GM12875 (cell line): ENCODE measurements at regions not wholly inside any gene's neighbourhood (a gene's known extent, or its start where the extent isn't known, plus 50 kb on each side); places are given as distances from the start of the nearest gene placed in this dataset.

Experiments used
- H3K4me3 ChIP-seq: one replicate; pipeline ENCODE4 v1.5.1; 2011; ENCODE audit warnings: low read depth, low read length, control low read depth
- TF ChIP-seq, protein P1 (sequence below): IDR thresholded peaks from 2 replicates; pipeline ENCODE4 v1.5.1; 2011; ENCODE audit warnings: low read depth, mild to moderate bottlenecking, control low read depth, inconsistent platforms, low read length, moderate library complexity, borderline replicate concordance; ENCODE audit not compliant: insufficient read depth

DNA sequence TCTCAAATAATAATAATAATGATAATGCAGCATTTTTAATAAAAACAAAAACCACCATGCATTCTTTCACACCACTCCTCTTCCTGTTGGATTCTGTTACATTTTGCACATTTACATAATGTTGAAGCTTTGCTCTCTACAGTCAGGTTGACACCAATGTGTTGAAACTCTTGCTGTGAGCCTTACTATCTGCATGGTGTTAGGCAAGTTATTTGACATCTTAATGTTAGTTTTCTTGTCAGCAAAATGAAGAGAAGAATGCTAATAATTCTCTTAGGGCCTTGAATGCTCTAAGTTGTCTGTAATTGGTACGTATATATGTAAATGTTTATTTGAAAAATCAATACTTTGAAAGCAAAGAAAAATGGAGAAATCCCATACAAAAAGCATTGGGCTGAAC is 525.5 kb upstream of the PTGER4 start:
- no peak overlapping the region for H3K4me3 ChIP-seq
- TF ChIP-seq, protein P1, sequence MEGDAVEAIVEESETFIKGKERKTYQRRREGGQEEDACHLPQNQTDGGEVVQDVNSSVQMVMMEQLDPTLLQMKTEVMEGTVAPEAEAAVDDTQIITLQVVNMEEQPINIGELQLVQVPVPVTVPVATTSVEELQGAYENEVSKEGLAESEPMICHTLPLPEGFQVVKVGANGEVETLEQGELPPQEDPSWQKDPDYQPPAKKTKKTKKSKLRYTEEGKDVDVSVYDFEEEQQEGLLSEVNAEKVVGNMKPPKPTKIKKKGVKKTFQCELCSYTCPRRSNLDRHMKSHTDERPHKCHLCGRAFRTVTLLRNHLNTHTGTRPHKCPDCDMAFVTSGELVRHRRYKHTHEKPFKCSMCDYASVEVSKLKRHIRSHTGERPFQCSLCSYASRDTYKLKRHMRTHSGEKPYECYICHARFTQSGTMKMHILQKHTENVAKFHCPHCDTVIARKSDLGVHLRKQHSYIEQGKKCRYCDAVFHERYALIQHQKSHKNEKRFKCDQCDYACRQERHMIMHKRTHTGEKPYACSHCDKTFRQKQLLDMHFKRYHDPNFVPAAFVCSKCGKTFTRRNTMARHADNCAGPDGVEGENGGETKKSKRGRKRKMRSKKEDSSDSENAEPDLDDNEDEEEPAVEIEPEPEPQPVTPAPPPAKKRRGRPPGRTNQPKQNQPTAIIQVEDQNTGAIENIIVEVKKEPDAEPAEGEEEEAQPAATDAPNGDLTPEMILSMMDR = no peak

DNA sequence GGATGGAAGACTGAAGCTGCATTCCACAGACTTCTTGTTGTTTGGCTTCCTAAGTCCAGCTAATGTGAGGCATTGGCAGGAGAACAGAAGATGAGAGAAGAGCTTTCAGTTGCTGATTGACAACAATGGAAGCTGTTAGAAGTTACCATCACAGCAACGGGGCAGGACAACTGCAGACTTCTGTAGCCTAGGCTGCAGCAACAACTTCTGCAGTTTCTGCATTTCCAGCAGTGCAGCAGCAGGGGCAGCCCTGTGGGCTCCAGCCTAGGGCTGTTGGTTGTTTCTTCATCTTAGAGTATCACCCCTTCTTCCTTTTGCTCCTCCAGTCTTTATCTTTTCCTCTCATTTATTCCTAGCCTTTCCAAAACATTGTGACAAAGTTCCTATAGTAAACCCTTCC is 528.8 kb upstream of the PTGER4 start:
- TF ChIP-seq, protein P1 = no peak
- H3K4me3 ChIP-seq = no peak overlapping the region

DNA sequence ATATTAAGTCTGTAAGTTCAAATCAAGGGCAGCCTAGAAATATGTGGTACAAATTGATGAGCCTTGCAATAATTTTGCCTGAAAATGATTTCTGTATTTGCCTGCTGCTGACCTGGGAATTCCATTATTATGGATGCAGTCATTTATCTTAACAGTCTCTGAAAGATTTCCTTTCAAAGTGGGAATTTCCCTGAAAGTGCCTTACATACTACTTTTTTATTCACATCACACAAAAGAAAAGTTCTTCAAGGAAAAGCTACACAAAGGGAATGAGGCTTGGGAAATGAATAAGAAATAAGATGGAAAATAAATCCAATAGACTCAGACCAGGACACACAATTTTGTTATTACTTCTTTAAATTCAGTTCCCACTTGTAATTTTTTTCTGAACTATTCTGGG is 537.8 kb upstream of the PTGER4 start:
- TF ChIP-seq, protein P1 = no peak
- no peak overlapping the region for H3K4me3 ChIP-seq

DNA sequence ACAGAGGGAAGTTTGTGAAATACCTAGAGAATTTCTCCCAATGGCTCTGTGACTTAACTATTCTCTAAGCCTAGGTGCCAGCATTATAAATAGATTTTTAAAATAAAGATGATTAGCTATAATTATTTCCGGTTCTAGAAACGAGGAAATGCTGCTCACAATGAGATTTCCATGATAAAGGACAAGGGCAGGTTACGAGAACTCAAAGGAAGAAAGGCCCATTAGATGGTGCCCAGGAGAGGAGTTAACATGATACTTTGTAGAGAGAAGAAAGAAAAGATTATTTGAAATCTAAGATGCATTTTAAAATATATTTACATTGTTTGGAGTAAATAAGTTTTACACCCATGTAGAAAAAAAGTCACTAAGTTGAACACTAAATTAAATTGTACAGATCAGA is 538.3 kb upstream of the PTGER4 start:
- TF ChIP-seq, protein P1 = no peak
- no peak overlapping the region for H3K4me3 ChIP-seq

DNA sequence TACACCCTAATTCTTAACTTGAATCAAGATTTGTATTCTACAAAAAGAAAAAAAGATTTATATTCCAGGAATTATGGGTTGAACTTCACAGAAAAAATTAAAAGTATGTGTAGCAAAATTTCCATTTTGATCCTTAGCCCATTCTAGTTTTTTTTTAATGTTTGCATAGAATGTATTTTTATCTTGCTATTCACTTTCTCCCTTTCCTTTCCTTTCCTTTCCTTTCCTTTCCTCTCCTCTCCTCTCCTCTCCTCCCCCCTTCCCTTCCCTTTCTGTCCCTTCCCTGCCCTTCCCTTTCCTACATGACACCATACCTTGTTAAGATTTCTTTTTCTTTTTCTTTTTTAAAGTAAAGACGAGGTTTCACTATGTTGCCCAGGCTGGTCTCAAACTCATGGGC is 542.5 kb upstream of the PTGER4 start:
- TF ChIP-seq, protein P1 = no peak
- H3K4me3 ChIP-seq = no peak overlapping the region

DNA sequence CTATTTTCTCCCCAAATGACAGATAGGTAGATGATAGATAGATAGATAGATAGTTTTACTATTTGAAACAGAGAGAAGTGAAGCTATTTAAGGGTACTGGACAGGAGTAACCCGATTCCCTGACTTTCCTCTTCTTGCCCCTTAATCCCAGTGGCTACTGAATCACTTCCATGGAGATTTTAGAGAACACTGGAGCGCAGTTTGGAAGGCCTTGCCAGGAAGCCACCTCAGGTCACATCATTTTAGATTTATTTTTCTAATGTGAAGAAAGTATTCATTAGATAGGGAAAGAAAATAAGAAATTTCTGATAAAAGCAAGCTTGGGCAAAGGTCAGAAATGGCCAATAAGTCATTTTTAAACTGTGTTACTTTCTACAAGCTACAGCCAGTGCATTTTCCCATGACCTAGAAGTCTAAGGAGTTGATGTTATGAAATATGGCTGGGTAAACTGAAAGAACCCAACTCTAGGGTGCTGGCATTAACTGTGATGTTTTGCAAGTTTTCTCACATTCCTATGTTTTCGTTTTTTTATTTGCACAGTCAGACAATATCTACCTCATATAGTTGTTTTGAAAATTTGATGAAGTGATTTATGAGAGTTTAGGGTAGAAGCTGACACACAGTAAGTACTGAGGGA is 544.7 kb upstream of the PTGER4 start:
- TF ChIP-seq, protein P1 = no peak
- H3K4me3 ChIP-seq = no peak overlapping the region

DNA sequence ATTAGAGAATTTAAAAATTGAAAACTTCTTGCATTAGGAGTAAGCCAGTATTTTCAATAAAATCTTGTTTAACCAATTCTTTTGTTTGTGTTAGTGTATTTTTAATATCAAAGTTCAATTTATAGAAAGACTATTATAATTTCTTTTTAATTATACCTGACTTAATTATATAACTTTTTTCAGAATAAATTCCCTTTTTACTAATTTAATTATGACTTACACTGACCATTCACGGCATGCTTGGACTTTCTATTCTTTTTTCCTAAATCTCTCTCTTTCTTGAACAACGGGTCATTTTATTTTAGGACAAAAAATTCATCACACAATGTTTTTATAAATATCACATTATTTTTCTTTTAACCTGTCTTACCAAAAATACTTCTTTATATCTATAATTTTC is 555.3 kb upstream of the PTGER4 start:
- no peak overlapping the region for H3K4me3 ChIP-seq
- TF ChIP-seq, protein P1 = no peak
